Endothelial cell (in vitro differentiated cells): ENCODE measurements at regions not wholly inside any gene's neighbourhood (a gene's known extent, or its start where the extent isn't known, plus 50 kb on each side); places are given as distances from the start of the nearest gene placed in this dataset.
"Not testable (repeated sequence)": the region's sequence is repeated elsewhere in the genome, so short reads cannot be mapped to it uniquely, and the experiment has no call there.

Experiments used
- DNase-seq: peaks from one replicate; pipeline ENCODE4 v3.0.0; 2021; ENCODE audit warnings: low spot score
- H3K27ac Mint-ChIP-seq: one replicate; pipeline ENCODE4 v1.8.0; 2021; ENCODE audit warnings: mixed read lengths, inconsistent platforms; ENCODE audit not compliant: unreplicated experiment
- H3K27me3 Mint-ChIP-seq: one replicate; pipeline ENCODE4 v1.8.0; 2021; ENCODE audit warnings: mild to moderate bottlenecking, moderate library complexity, mixed read lengths, inconsistent platforms; ENCODE audit not compliant: unreplicated experiment
- H3K36me3 Mint-ChIP-seq: one replicate; pipeline ENCODE4 v1.8.0; 2021; ENCODE audit warnings: mild to moderate bottlenecking, low read depth, mixed read lengths, inconsistent platforms; ENCODE audit not compliant: unreplicated experiment
- H3K4me1 Mint-ChIP-seq: one replicate; pipeline ENCODE4 v1.8.0; 2021; ENCODE audit warnings: mild to moderate bottlenecking, mixed read lengths, inconsistent platforms; ENCODE audit not compliant: unreplicated experiment
- H3K4me3 Mint-ChIP-seq: one replicate; pipeline ENCODE4 v1.8.0; 2021; ENCODE audit warnings: mild to moderate bottlenecking, mixed read lengths, inconsistent platforms; ENCODE audit not compliant: unreplicated experiment
- H3K9me3 Mint-ChIP-seq: one replicate; pipeline ENCODE4 v1.8.0; 2021; ENCODE audit warnings: mixed read lengths, inconsistent platforms; ENCODE audit not compliant: unreplicated experiment
- TF ChIP-seq, protein P1 (sequence below): fragments of 200-600 bp; sonication (generic); IDR thresholded peaks from one replicate; pipeline ENCODE4 v1.5.0; 2021; ENCODE audit warnings: antibody characterized with exemption; ENCODE audit not compliant: unreplicated experiment

DNA sequence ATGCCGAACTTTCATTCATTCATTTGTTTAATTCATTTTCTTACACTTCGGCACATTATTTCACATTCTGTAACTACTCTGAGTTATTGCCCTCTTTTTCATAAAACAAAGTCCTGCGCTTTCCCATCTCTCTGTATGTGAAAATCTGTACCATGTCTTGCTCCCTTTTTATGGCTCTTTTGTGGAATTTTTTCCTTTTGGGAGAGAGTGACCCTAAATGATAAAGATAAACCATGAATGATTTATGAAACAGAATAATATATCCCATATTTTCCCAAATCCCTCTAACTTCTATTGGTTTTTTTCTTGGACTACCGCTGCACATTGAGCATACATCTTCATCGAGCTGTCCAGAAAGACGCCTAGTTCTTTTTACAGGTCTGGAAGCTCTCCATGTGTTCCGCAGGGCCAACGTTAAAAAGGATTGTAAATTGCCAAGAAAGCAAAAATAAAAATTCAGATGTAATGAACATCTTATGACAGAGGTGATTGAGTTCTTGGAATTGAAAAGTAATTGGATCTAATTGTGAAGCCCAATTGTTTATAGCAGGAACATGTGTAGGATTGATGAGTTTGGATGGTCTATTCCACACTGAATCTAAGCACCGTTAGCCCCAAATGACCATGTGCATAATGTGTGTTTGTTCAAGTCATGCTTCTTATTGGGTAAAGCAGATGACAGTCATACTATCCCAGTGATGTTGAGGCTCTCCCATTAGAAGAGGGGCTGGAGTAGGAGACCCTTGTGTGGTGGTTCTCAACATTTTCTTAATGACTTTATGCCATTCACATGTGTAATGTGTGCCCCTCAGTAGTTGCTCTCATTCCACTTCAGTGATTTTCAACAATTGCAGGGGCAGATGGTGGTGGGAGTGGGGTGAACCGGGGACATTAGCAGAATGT is 378.9 kb downstream of the DLEU7 start:
- H3K27ac Mint-ChIP-seq = no peak overlapping the region

DNA sequence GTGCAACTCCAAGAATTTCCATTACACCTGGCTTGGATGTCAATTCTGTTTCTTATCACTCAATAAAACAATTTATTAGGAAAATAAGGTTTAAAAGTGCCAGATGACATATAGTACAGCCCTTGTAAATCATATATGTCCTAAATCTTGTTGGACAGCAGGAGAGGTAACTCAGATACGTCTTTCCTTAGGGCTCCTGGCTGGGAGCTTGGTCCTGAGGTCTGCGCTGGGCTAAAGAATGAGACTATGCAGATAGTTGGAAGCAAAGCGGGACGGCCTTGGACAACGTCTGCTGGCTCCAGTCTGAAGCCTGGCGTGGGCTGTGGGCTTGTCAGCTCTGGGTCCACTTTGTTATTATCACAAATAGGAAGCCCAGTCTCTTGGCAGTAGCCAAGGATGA is 377.0 kb downstream of the DLEU7 start:
- H3K36me3 Mint-ChIP-seq = no peaks in the 10 kb centered on the region

More for the DNA sequence above, 378.9 kb downstream of the DLEU7 start:
- H3K9me3 Mint-ChIP-seq = no peaks in the 10 kb centered on the region
- no peak overlapping the region for H3K4me3 Mint-ChIP-seq
- H3K27me3 Mint-ChIP-seq = no peaks in the 10 kb centered on the region
- DNase-seq = no peak
- H3K4me1 Mint-ChIP-seq = peaks cover 20% of the 10 kb centered on the region
- H3K36me3 Mint-ChIP-seq = no peaks in the 10 kb centered on the region
- TF ChIP-seq, protein P1, sequence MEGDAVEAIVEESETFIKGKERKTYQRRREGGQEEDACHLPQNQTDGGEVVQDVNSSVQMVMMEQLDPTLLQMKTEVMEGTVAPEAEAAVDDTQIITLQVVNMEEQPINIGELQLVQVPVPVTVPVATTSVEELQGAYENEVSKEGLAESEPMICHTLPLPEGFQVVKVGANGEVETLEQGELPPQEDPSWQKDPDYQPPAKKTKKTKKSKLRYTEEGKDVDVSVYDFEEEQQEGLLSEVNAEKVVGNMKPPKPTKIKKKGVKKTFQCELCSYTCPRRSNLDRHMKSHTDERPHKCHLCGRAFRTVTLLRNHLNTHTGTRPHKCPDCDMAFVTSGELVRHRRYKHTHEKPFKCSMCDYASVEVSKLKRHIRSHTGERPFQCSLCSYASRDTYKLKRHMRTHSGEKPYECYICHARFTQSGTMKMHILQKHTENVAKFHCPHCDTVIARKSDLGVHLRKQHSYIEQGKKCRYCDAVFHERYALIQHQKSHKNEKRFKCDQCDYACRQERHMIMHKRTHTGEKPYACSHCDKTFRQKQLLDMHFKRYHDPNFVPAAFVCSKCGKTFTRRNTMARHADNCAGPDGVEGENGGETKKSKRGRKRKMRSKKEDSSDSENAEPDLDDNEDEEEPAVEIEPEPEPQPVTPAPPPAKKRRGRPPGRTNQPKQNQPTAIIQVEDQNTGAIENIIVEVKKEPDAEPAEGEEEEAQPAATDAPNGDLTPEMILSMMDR = no peak

DNA sequence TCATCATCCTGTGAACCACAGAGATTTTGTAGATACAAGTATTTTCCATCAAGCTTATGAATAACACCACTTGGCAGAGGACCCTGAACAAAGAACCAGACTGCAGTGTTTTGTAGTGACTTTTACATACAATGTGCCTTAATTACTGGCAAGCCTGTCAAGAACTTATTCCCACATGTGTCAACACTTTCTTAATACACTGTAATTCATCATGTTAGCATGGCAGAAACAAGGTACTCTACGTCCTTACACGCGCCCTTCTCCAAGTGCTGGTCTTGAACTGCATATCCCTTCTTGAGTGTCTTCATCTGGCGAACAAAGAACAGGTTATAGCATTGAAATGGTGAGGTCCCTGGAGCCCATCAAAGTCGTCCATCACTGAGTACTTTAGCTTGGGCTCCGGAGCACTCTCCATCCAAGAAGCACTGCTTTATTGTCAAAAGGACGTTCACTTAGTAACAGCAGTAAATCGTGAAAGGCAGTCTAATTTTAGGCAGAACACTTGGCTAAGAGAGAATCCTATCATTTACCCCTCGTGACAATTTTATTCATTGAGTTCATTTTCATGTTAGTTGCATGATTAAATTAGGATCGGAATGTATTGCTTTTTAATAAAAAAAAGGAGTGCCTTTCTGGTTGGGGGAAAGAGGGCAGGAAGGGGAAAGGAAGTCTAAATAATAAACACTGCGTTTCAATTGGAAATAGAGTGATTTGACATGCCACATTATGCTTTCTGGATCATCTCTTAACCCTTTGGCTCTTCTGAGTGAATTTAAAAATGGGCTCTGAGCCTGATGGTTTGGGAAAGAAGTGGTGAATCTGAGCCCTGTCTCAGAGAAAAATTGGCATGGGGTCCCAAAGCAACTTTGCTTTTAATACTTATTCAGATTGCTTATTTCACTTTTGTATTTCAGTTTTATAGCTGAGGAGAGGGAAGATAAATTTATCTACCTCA is 376.1 kb downstream of the DLEU7 start:
- TF ChIP-seq, protein P1 = no peak
- Mint-ChIP-seq H3K27me3 (no peaks in the 10 kb centered on the region), H3K4me1 (peaks cover 24% of the 10 kb centered on the region), H3K36me3 (no peaks in the 10 kb centered on the region), H3K9me3 (no peaks in the 10 kb centered on the region), H3K4me3 (no peak overlapping the region), H3K27ac (no peak overlapping the region)
- DNase-seq = no peak

More for the DNA sequence above, 377.0 kb downstream of the DLEU7 start:
- no peak overlapping the region for H3K4me3 Mint-ChIP-seq
- H3K27me3 Mint-ChIP-seq = no peaks in the 10 kb centered on the region
- TF ChIP-seq, protein P1 = no peak
- H3K9me3 Mint-ChIP-seq = no peaks in the 10 kb centered on the region
- no peak overlapping the region for H3K27ac Mint-ChIP-seq
- no peak for DNase-seq
- peaks cover 24% of the 10 kb centered on the region for H3K4me1 Mint-ChIP-seq

DNA sequence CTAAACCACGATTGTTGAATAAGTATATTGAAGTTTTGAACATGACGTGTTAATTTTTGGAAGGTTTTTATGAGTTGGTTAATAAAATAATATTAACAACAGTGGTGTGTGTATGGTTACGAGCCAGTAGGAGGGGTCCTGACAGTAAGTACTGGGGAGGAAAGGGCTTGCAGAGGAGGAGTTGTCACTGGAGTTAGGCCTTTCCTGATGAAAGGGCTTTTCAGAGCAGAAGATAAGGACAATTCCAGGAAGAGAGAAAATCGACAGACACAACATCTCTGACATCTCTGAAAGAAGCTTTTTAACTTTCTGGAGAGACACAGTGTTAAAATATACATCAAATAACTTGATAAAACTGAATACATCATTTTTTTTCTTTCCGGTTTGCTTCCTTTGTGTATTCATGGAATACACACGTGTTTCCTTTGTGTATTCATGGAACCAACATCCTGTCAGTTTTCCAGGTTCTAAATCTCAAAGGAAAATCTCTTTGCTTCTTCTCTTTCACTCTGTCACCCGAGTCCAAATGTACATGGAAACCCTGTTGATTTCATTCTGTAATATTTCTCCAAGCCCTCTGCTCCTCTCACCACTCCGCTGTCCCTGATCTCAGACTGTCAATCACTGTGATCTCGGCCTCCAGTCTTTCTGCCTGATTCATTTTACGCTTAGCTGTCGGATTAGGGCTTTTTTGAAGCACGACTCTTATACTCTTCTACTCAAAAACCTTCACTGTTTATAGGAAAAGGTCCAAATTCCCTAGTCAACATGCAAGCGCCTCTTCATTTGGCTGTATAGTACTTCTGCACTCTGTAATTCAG is 374.4 kb downstream of the DLEU7 start:
- H3K27me3 Mint-ChIP-seq = no peaks in the 10 kb centered on the region
- no peak for DNase-seq
- H3K27ac Mint-ChIP-seq = peak overlapping the region; percentile 74
- H3K4me3 Mint-ChIP-seq = no peak overlapping the region
- peaks cover 24% of the 10 kb centered on the region for H3K4me1 Mint-ChIP-seq
- no peaks in the 10 kb centered on the region for H3K9me3 Mint-ChIP-seq
- no peaks in the 10 kb centered on the region for H3K36me3 Mint-ChIP-seq
- TF ChIP-seq, protein P1 = no peak

DNA sequence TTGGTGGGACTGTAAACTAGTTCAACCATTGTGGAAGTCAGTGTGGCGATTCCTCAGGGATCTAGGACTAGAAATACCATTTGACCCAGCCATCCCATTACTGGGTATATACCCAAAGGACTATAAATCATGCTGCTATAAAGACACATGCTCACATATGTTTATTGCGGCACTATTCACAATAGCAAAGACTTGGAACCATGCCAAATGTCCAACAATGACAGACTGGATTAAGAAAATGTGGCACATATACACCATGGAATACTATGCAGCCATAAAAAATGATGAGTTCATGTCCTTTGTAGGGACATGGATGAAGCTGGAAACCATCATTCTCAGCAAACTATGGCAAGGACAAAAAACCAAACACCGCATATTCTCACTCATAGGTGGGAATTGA is 370.4 kb downstream of the DLEU7 start:
- not testable (repeated sequence) for H3K36me3 Mint-ChIP-seq, H3K27me3 Mint-ChIP-seq, H3K9me3 Mint-ChIP-seq, H3K4me3 Mint-ChIP-seq, H3K27ac Mint-ChIP-seq, DNase-seq
- H3K4me1 Mint-ChIP-seq = peaks cover 16% of the 10 kb centered on the region
